GM12891 (cell line): ENCODE measurements at regions not wholly inside any gene's neighbourhood (a gene's known extent, or its start where the extent isn't known, plus 50 kb on each side); places are given as distances from the start of the nearest gene placed in this dataset.

Experiments
- POLR2A ChIP-seq: IDR thresholded peaks from 2 replicates; pipeline ENCODE4 v1.6.1; 2011; ENCODE audit warnings: low read depth, low read length, control low read depth
- POU2F2 ChIP-seq: IDR thresholded peaks from 2 replicates; pipeline ENCODE4 v1.6.1; 2011; ENCODE audit warnings: low read depth, mild to moderate bottlenecking, control low read depth, low read length, moderate library complexity

GRCh38 chr5:128633901-128634300 lies 95.9 kb upstream of the FBN2 start:
- no peak for TF ChIP-seq POLR2A
- no peak for TF ChIP-seq POU2F2
